Stomach (tissue), 8 donors: ENCODE measurements at regions not wholly inside any gene's neighbourhood (a gene's known extent, or its start where the extent isn't known, plus 50 kb on each side); places are given as distances from the start of the nearest gene placed in this dataset.

Experiments used
- DNase-seq, 2 donors: peaks; one replicate each; pipeline versions ENCODE4 v3.0.0 to v3.0.0-alpha.2; 2013 to 2019
- H3K27ac ChIP-seq, 5 donors: fragments of 200-600 bp in 4 of 5; sonication (generic) in 4 of 5; one replicate each; pipeline ENCODE4 v1.5.1; 2013 to 2019; ENCODE audit warnings: mild to moderate bottlenecking in 1 of 5, moderate library complexity in 1 of 5
- H3K27me3 ChIP-seq, 3 donors: fragments of 200-600 bp; sonication (generic); one replicate each; pipeline ENCODE4 v1.5.1; 2017 to 2019; ENCODE audit warnings: mixed run types in 1 of 3
- H3K36me3 ChIP-seq, 4 donors: fragments of 200-600 bp; sonication (generic); 1 replicate in 3 of 4; 2 replicates in 1 of 4; pipeline ENCODE4 v1.5.1; 2016 to 2019
- H3K4me1 ChIP-seq, 4 donors: fragments of 200-600 bp; sonication (generic); one replicate each; pipeline ENCODE4 v1.5.1; 2016 to 2019
- H3K4me3 ChIP-seq, 4 donors: fragments of 200-600 bp; sonication (generic) in 3 of 4; one replicate each; pipeline ENCODE4 v1.5.1; 2016 to 2019; ENCODE audit warnings: mild to moderate bottlenecking in 1 of 4
- H3K9me3 ChIP-seq, 4 donors: fragments of 200-600 bp; sonication (generic); one replicate each; pipeline ENCODE4 v1.5.1; 2016 to 2019
- CTCF ChIP-seq, 7 experiments: fragments of 450-650 bp in 4 of 7; fragments of 200-600 bp in 3 of 7; sonication (generic) in 3 of 7; IDR thresholded peaks; one replicate each; pipeline ENCODE4 v1.5.1; 2016 to 2019; ENCODE audit warnings: antibody characterized with exemption in 7 of 7, control low read depth in 2 of 7, mild to moderate bottlenecking in 1 of 7
- EP300 ChIP-seq: sonication (generic); formaldehyde crosslinking; IDR thresholded peaks from one replicate; pipeline ENCODE4 v1.6.1; 2017; ENCODE audit warnings: antibody characterized with exemption
- POLR2A ChIP-seq, 4 donors: fragments of 450-650 bp; IDR thresholded peaks; one replicate each; pipeline ENCODE4 v1.6.1; 2016; ENCODE audit warnings: antibody characterized with exemption in 4 of 4, control low read depth in 2 of 4, mild to moderate bottlenecking in 1 of 4, moderate library complexity in 1 of 4
- POLR2AphosphoS5 ChIP-seq, 3 donors: sonication (generic); formaldehyde crosslinking; IDR thresholded peaks; one replicate each; pipeline ENCODE4 v1.6.1; 2016; ENCODE audit warnings: antibody characterized with exemption in 3 of 3
- WGBS, 5 donors: extraction: QIAGEN DNeasy Blood & Tissue Kit in 3 of 5; methylation state at CpG; one replicate each; pipeline versions ENCODE4 v1.1.5 to v1.1.7; 2013 to 2018; 5-methylcytosine and 5-hydroxymethylcytosine counted together
- intact Hi-C: fragments of 100-400 bp; cut with DNase I; formaldehyde crosslinking; loops from one replicate; pipeline ENCODE4 v1.15.1; 2023; ENCODE audit warnings: low total_unique reads
- donor health status: healthy with polysubstance abuse.
- donor health status: Bipolar disorder and iron deficiency.
- donor health status: healthy.

DNA sequence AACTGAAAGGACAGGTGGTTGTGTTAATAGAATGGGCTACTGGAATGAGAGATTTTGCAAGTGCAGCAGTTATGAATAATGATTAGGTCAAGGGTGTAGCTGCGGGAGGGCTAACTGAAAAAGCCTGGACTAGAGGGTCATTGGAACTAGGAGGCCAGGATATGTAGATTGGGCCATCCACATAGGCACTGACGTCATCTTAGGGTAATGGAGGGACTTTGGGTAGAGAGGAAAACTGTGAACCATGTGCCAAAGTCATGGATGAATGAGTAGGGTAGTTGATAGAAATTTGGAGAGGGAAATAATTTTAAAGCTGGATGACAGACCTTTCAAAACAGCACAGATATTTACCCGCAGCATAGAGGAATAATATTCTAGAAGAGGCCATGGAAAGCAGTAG lies 123.6 kb upstream of the SLITRK2 start:
- Histone ChIP-seq H3K27me3 (no peaks in the 10 kb centered on the region), H3K9me3 (no peaks in the 10 kb centered on the region), H3K36me3 (no peaks in the 10 kb centered on the region), H3K4me3 (no peak overlapping the region), H3K4me1 (no peaks in the 10 kb centered on the region), H3K27ac (no peak overlapping the region)
- intact Hi-C loops: no loop called here
- no peak for DNase-seq
- WGBS, 5 donors: 49 to 78% (median 67%) methylated on average over 3 of the region's 3 CpGs
- TF ChIP-seq CTCF (IDR thresholded peaks at IDR 0.05) (no peak), POLR2A (IDR thresholded peaks at IDR 0.05) (no peak), EP300 (no peak)

- Histone ChIP-seq H3K9me3 (no peaks in the 10 kb centered on the region), H3K27me3 (no peaks in the 10 kb centered on the region), H3K27ac (no peak overlapping the region), H3K4me1 (no peaks in the 10 kb centered on the region), H3K36me3 (no peaks in the 10 kb centered on the region), H3K4me3 (no peak overlapping the region)
- DNase-seq: no peak
- intact Hi-C loops: no loop called here
- no peak for TF ChIP-seq POLR2AphosphoS5 (IDR thresholded peaks at IDR 0.05)
- no peak for TF ChIP-seq POLR2A (IDR thresholded peaks at IDR 0.05)
- TF ChIP-seq EP300: no peak
- TF ChIP-seq CTCF (IDR thresholded peaks at IDR 0.05): no peak
- WGBS, 5 donors: 40 to 65% (median 43%) methylated on average over 4 to 5 of the region's 5 CpGs
These were observed 101.9 kb upstream of the SLITRK2 start for GRCh38 chrX:145715641-145716138.

DNA sequence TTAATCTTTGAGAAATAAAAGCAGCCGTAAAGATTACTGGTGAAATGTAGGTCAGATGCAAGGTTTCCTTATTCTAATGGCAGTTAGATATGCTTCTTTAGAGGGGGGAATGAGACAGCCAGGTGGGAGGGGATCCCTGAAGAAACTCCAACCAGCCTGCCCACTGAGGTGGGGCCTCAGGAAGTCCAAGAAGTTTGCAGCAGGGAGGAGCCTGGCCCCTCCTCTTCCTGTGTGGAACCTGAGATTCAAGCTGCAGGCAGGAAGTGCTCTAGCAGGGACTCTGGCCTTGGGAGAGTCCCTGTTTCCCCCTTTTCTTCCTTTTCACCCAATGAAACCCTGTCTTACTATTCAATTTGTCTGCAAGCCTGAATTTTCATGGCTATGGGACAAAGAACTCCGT lies 101.4 kb upstream of the SLITRK2 start:
- intact Hi-C loops: no loop called here
- H3K27me3 ChIP-seq: no peaks in the 10 kb centered on the region
- H3K27ac ChIP-seq: no peak overlapping the region
- H3K36me3 ChIP-seq: no peaks in the 10 kb centered on the region
- no peak for TF ChIP-seq EP300
- no peak for TF ChIP-seq CTCF (IDR thresholded peaks at IDR 0.05)
- no peak for TF ChIP-seq POLR2AphosphoS5 (IDR thresholded peaks at IDR 0.05)
- no peak for TF ChIP-seq POLR2A (IDR thresholded peaks at IDR 0.05)
- H3K4me1 ChIP-seq: no peaks in the 10 kb centered on the region
- H3K9me3 ChIP-seq: no peaks in the 10 kb centered on the region
- no peak for DNase-seq
- WGBS, 5 donors: 62 to 85% (median 70%) methylated on average over 2 of the region's 2 CpGs
- no peak overlapping the region for H3K4me3 ChIP-seq

DNA sequence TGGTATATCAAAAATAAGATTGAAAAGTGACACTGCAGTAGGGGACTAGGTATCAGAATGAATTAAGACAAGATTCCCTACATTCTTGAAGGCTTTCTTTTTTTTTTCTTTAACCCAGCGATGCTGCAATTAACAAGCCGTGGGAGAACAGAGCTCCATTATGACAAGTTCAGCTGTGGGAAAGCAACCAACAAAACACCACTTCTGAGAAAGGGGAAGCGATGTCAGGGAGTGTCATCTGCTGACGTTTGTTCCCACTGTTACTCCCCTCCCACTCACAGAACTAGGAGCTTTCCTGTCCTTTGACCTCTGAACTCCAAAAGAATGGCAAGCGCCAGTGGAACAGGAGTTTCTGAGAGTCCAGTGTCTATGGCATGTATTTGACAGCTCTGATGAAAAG lies 90.2 kb upstream of the SLITRK2 start:
- 37 to 54% (median 47%) methylated on average over 5 of the region's 5 CpGs for WGBS, 5 donors
- Histone ChIP-seq H3K36me3 (no peaks in the 10 kb centered on the region), H3K4me1 (no peaks in the 10 kb centered on the region), H3K27me3 (no peaks in the 10 kb centered on the region), H3K9me3 (no peaks in the 10 kb centered on the region), H3K27ac (no peak overlapping the region), H3K4me3 (no peak overlapping the region)
- intact Hi-C loops: no loop called here
- no peak for DNase-seq
- TF ChIP-seq CTCF (IDR thresholded peaks at IDR 0.05): no peak
- no peak for TF ChIP-seq EP300
- TF ChIP-seq POLR2AphosphoS5 (IDR thresholded peaks at IDR 0.05): no peak
- no peak for TF ChIP-seq POLR2A (IDR thresholded peaks at IDR 0.05)
